ENCODE measurements at regions not wholly inside any gene's neighbourhood (a gene's known extent, or its start where the extent isn't known, plus 50 kb on each side); places are given as distances from the start of the nearest gene placed in this dataset.

DNA sequence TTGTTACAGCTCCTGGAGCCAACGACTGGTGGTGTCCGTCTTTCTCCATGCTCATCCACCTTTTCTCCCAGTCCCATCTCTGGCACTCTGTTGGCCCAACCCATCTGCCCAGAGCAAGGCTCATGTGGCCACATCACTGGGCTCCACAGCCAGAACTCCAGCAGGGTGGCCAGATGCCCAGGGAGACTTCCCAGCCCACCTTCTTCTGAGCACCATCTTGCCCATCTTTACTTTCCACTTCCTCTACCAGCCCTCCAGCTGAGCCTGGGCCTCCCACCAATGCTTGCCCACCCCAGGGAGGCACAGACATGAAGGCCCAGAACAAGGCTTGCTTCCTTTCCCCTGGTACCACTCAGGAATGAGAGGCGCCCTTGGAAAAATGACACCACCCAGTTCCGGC lies 116.8 kb downstream of the BUD13 start:
- no peaks in the 10 kb centered on the region for H3K79me2 ChIP-seq (replicated peaks; ENCODE audit: insufficient read depth, low read length)
- H3K4me3 ChIP-seq (ENCODE audit: low read length) = no peak overlapping the region
- peaks cover 6% of the 10 kb centered on the region for H3K9me3 ChIP-seq (ENCODE audit: low read length)
- H2AFZ ChIP-seq (ENCODE audit: low read depth, low read length) = no peak overlapping the region
- H4K20me1 ChIP-seq (ENCODE audit: insufficient read depth) = no peaks in the 10 kb centered on the region
- no peak overlapping the region for H3K27ac ChIP-seq (ENCODE audit: low read length)
- no peaks in the 10 kb centered on the region for H3F3A ChIP-seq (ENCODE audit: insufficient read depth, low read length, poor library complexity, severe bottlenecking)
- H3K4me2 ChIP-seq (ENCODE audit: low read length) = no peak overlapping the region
- H3K9me2 ChIP-seq (ENCODE audit: insufficient read depth, low read length) = no peaks in the 10 kb centered on the region
- no peak for TF ChIP-seq TAF1 (IDR thresholded peaks at IDR 0.05; ENCODE audit: low read depth)
- TF ChIP-seq REST (IDR thresholded peaks at IDR 0.05; ENCODE audit: borderline replicate concordance) = no peak
- TF ChIP-seq EP300 (conservative IDR thresholded peaks at IDR 0.05; ENCODE audit: poor library complexity, severe bottlenecking) = no peak
- TF ChIP-seq EZH2 (IDR thresholded peaks at IDR 0.05; ENCODE audit: borderline replicate concordance, insufficient read depth, low read length, poor library complexity, severe bottlenecking) = no peak
- TF ChIP-seq POLR2AphosphoS5 (IDR thresholded peaks at IDR 0.05) = no peak
- TF ChIP-seq CTCF (IDR thresholded peaks at IDR 0.05; ENCODE audit: poor library complexity, severe bottlenecking) = no peak
- TF ChIP-seq SMC3 (conservative IDR thresholded peaks at IDR 0.05; ENCODE audit: poor library complexity) = no peak
- TF ChIP-seq RAD21 (conservative IDR thresholded peaks at IDR 0.05) = no peak
- TF ChIP-seq MXI1 (conservative IDR thresholded peaks at IDR 0.05; ENCODE audit: poor library complexity, severe bottlenecking) = no peak
- H3K9ac ChIP-seq (ENCODE audit: low read length) = no peak overlapping the region
- no peaks in the 10 kb centered on the region for H3K27me3 ChIP-seq (ENCODE audit: insufficient read depth, low read depth, low read length)
- H3K36me3 ChIP-seq (ENCODE audit: insufficient read depth, low read length) = no peaks in the 10 kb centered on the region

DNA sequence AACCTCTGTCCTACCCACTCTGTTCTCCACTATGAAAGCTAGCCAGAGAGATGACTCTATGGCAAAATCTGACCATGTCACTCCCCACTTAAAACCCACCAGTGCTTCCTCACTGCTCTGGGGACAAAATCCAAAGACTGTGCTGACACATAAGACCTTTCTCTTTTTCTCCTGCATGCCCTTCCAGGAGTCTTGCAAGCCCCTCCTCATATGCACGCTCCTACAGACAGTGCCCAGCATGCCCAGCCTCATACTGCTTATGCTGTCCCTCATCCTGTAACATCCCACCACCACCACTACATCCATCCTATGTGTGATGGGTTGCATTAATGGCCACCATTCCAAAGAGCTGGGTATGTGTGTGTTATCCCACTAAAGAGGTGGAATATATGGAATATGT lies 118.3 kb downstream of the BUD13 start:
- Histone ChIP-seq H4K20me1 (ENCODE audit: insufficient read depth) (no peaks in the 10 kb centered on the region), H3F3A (ENCODE audit: insufficient read depth, low read length, poor library complexity, severe bottlenecking) (no peaks in the 10 kb centered on the region), H2AFZ (ENCODE audit: low read depth, low read length) (no peak overlapping the region), H3K4me3 (ENCODE audit: low read length) (no peak overlapping the region), H3K27ac (ENCODE audit: low read length) (no peak overlapping the region), H3K9me3 (ENCODE audit: low read length) (peaks cover 6% of the 10 kb centered on the region), H3K4me2 (ENCODE audit: low read length) (no peak overlapping the region), H3K27me3 (ENCODE audit: insufficient read depth, low read depth, low read length) (no peaks in the 10 kb centered on the region), H3K79me2 (replicated peaks; ENCODE audit: insufficient read depth, low read length) (no peaks in the 10 kb centered on the region), H3K9me2 (ENCODE audit: insufficient read depth, low read length) (no peaks in the 10 kb centered on the region), H3K36me3 (ENCODE audit: insufficient read depth, low read length) (no peaks in the 10 kb centered on the region), H3K9ac (ENCODE audit: low read length) (no peak overlapping the region)
- TF ChIP-seq MXI1 (conservative IDR thresholded peaks at IDR 0.05; ENCODE audit: poor library complexity, severe bottlenecking) (no peak), REST (IDR thresholded peaks at IDR 0.05; ENCODE audit: borderline replicate concordance) (no peak)

Data from neural cell (in vitro differentiated cells).